Trophoblast cell (in vitro differentiated cells and primary cell): ENCODE measurements at regions not wholly inside any gene's neighbourhood (a gene's known extent, or its start where the extent isn't known, plus 50 kb on each side); places are given as distances from the start of the nearest gene placed in this dataset.

Experiments used
- DNase-seq, 2 donors: peaks; one replicate each; pipeline ENCODE4 v3.0.0-alpha.2; 2016
- H2AFZ ChIP-seq: 2 replicates; pipeline ENCODE4 v1.6.1; 2013; ENCODE audit warnings: low read length, moderate library complexity, mild to moderate bottlenecking; ENCODE audit not compliant: insufficient read depth, poor library complexity
- H2AK5ac ChIP-seq: 2 replicates; pipeline ENCODE4 v1.6.1; 2013; ENCODE audit warnings: mild to moderate bottlenecking, low read length
- H2BK120ac ChIP-seq: 2 replicates; pipeline ENCODE4 v1.6.1; 2013; ENCODE audit warnings: low read length, mild to moderate bottlenecking, moderate library complexity; ENCODE audit not compliant: insufficient read depth, poor library complexity
- H2BK12ac ChIP-seq: 2 replicates; pipeline ENCODE4 v1.6.1; 2013; ENCODE audit warnings: mild to moderate bottlenecking, low read length, moderate library complexity
- H2BK5ac ChIP-seq: 2 replicates; pipeline ENCODE4 v1.6.1; 2013; ENCODE audit warnings: low read length, low read depth, moderate library complexity, mild to moderate bottlenecking; ENCODE audit not compliant: poor library complexity
- H3K14ac ChIP-seq: 2 replicates; pipeline ENCODE4 v1.6.1; 2013; ENCODE audit warnings: mild to moderate bottlenecking, low read length
- H3K18ac ChIP-seq: 2 replicates; pipeline ENCODE4 v1.6.1; 2013; ENCODE audit warnings: mild to moderate bottlenecking, low read length
- H3K23ac ChIP-seq: 2 replicates; pipeline ENCODE4 v1.6.1; 2013; ENCODE audit warnings: low read length
- H3K27ac ChIP-seq: 2 replicates; pipeline ENCODE4 v1.5.1; 2013; ENCODE audit warnings: low read depth, mild to moderate bottlenecking, inconsistent platforms, low read length, moderate library complexity
- H3K27me3 ChIP-seq: 2 replicates; pipeline ENCODE4 v1.6.1; 2013; ENCODE audit warnings: inconsistent platforms, mild to moderate bottlenecking, low read length, moderate library complexity; ENCODE audit not compliant: insufficient read depth
- H3K36me3 ChIP-seq, 2 experiments: 1 replicate in 1 of 2; 2 replicates in 1 of 2; pipeline ENCODE4 v1.6.1; 2013; ENCODE audit warnings: low read length in 2 of 2, mild to moderate bottlenecking in 2 of 2, moderate library complexity in 1 of 2; ENCODE audit not compliant: insufficient read depth in 2 of 2, control insufficient read depth in 1 of 2
- H3K4ac ChIP-seq: 2 replicates; pipeline ENCODE4 v1.6.1; 2013; ENCODE audit warnings: low read depth, mild to moderate bottlenecking, low read length, moderate library complexity
- H3K4me1 ChIP-seq, 2 experiments: 1 replicate in 1 of 2; 2 replicates in 1 of 2; pipeline ENCODE4 v1.6.1; 2013; ENCODE audit warnings: low read length in 2 of 2, mild to moderate bottlenecking in 2 of 2, moderate library complexity in 1 of 2; ENCODE audit not compliant: insufficient read depth in 2 of 2, control insufficient read depth in 1 of 2
- H3K4me2 ChIP-seq: 2 replicates; pipeline ENCODE4 v1.6.1; 2013; ENCODE audit warnings: inconsistent platforms, mild to moderate bottlenecking, low read length, moderate library complexity
- H3K4me3 ChIP-seq: 2 replicates; pipeline ENCODE4 v1.5.1; 2013; ENCODE audit warnings: mild to moderate bottlenecking, low read depth, low read length, inconsistent platforms
- H3K79me1 ChIP-seq: one replicate; pipeline ENCODE4 v1.6.1; 2013; ENCODE audit warnings: low read length
- H3K79me2 ChIP-seq: 2 replicates; pipeline ENCODE4 v1.6.1; 2013; ENCODE audit warnings: low read length, mild to moderate bottlenecking; ENCODE audit not compliant: control insufficient read depth, insufficient read depth, poor library complexity
- H3K9ac ChIP-seq: 2 replicates; pipeline ENCODE4 v1.6.1; 2013; ENCODE audit warnings: mild to moderate bottlenecking, low read length
- H3K9me3 ChIP-seq: 2 replicates; pipeline ENCODE4 v1.6.1; 2013; ENCODE audit warnings: low read depth, mild to moderate bottlenecking, control low read depth, inconsistent platforms, low read length; ENCODE audit not compliant: insufficient read depth
- H4K12ac ChIP-seq: 2 replicates; pipeline ENCODE4 v1.6.1; 2013; ENCODE audit warnings: low read depth, mild to moderate bottlenecking, low read length, moderate library complexity
- H4K8ac ChIP-seq: 2 replicates; pipeline ENCODE4 v1.6.1; 2013; ENCODE audit warnings: low read depth, mild to moderate bottlenecking, low read length, moderate library complexity
- H4K91ac ChIP-seq: one replicate; pipeline ENCODE4 v1.6.1; 2013; ENCODE audit warnings: low read depth, mild to moderate bottlenecking, low read length, moderate library complexity
- WGBS: extraction: QIAGEN DNeasy Blood & Tissue Kit; methylation state at CpG from one replicate; pipeline ENCODE4 v1.1.7; 2013; ENCODE audit warnings: missing lambda C conversion rate; ENCODE audit not compliant: insufficient read length, insufficient coverage; ENCODE audit errors: extremely low coverage; 5-methylcytosine and 5-hydroxymethylcytosine counted together

- H4K91ac ChIP-seq: no peak overlapping the region
- H3K9me3 ChIP-seq: peaks cover 8% of the 10 kb centered on the region
Observed at GRCh38 chr2:121818546-121818945, 63.1 kb downstream of the TSN start.

DNA sequence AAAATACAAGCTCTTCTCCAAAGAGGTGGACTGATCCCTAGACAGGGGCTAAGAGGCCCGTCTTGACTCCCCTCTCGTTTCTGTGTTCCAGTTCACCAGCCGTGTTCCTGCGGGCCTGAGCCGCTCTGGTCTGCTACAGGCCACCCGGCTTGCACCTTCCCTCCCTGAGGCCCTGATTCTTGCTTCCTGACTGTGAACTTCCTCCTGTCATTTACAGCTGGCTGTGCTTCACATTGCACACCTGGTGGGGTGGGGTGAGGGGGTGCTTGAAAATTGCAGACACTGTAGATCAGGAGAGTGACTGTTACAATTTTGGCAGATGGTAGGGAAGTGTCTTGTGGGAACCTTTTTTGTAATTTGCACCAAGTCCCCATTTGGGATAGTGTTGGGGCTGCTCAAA, 64.4 kb downstream of the TSN start:
- WGBS: no CpG with 5 or more reads among the region's 6 CpGs
- no peak overlapping the region for H4K91ac ChIP-seq
- no peak overlapping the region for H3K9ac ChIP-seq
- H4K12ac ChIP-seq: no peak overlapping the region
- H3K79me2 ChIP-seq: no peaks in the 10 kb centered on the region
- no peak overlapping the region for H2AK5ac ChIP-seq
- H2BK120ac ChIP-seq: no peak overlapping the region
- no peak for DNase-seq
- H3K36me3 ChIP-seq: no peaks in the 10 kb centered on the region
- no peak overlapping the region for H2BK5ac ChIP-seq
- H3K4me2 ChIP-seq: no peak overlapping the region
- no peak overlapping the region for H3K18ac ChIP-seq
- H4K8ac ChIP-seq: no peak overlapping the region
- H2BK12ac ChIP-seq: no peak overlapping the region
- H3K14ac ChIP-seq: no peak overlapping the region
- no peak overlapping the region for H3K4ac ChIP-seq
- H3K79me1 ChIP-seq: no peaks in the 10 kb centered on the region
- no peak overlapping the region for H2AFZ ChIP-seq
- no peak overlapping the region for H3K23ac ChIP-seq
- H3K4me3 ChIP-seq: no peak overlapping the region
- H3K9me3 ChIP-seq: peaks cover 8% of the 10 kb centered on the region
- H3K27ac ChIP-seq: no peak overlapping the region
- peaks cover 0 to 2% of the 10 kb centered on the region in 2 experiments for H3K4me1 ChIP-seq
- no peaks in the 10 kb centered on the region for H3K27me3 ChIP-seq

More at GRCh38 chr2:121818546-121818945, 63.1 kb downstream of the TSN start:
- Histone ChIP-seq H2AFZ (no peak overlapping the region), H2BK12ac (no peak overlapping the region), H2AK5ac (no peak overlapping the region), H2BK120ac (no peak overlapping the region), H4K8ac (no peak overlapping the region), H3K4me1 (peaks cover 0 to 2% of the 10 kb centered on the region in 2 experiments), H3K23ac (no peak overlapping the region), H3K79me1 (no peaks in the 10 kb centered on the region), H3K18ac (no peak overlapping the region), H3K27ac (no peak overlapping the region), H4K12ac (no peak overlapping the region), H3K4me3 (no peak overlapping the region), H3K79me2 (no peaks in the 10 kb centered on the region), H3K27me3 (no peaks in the 10 kb centered on the region), H3K14ac (no peak overlapping the region), H3K36me3 (no peaks in the 10 kb centered on the region), H3K4ac (no peak overlapping the region), H3K4me2 (no peak overlapping the region), H3K9ac (no peak overlapping the region), H2BK5ac (no peak overlapping the region)
- DNase-seq: no peak
- no CpG with 5 or more reads among the region's 1 CpG for WGBS

GRCh38 chr2:121821476-121822158, 66.2 kb downstream of the TSN start:
- H3K14ac ChIP-seq: no peak overlapping the region
- no peak overlapping the region for H3K9ac ChIP-seq
- no peak overlapping the region for H4K12ac ChIP-seq
- no peak overlapping the region for H3K27ac ChIP-seq
- H3K4me1 ChIP-seq: peaks cover 0 to 2% of the 10 kb centered on the region in 2 experiments
- no peak overlapping the region for H3K23ac ChIP-seq
- H3K9me3 ChIP-seq: peaks cover 8% of the 10 kb centered on the region
- no peak overlapping the region for H2BK12ac ChIP-seq
- no peaks in the 10 kb centered on the region for H3K36me3 ChIP-seq
- no peaks in the 10 kb centered on the region for H3K27me3 ChIP-seq
- H4K91ac ChIP-seq: no peak overlapping the region
- H3K79me2 ChIP-seq: no peaks in the 10 kb centered on the region
- no peak overlapping the region for H4K8ac ChIP-seq
- no peak overlapping the region for H3K4me3 ChIP-seq
- DNase-seq: no peak
- no peak overlapping the region for H3K18ac ChIP-seq
- H2AK5ac ChIP-seq: no peak overlapping the region
- no peak overlapping the region for H2BK5ac ChIP-seq
- H2BK120ac ChIP-seq: no peak overlapping the region
- no peak overlapping the region for H3K4me2 ChIP-seq
- no peak overlapping the region for H2AFZ ChIP-seq
- no peak overlapping the region for H3K4ac ChIP-seq
- no CpG with 5 or more reads among the region's 6 CpGs for WGBS
- no peaks in the 10 kb centered on the region for H3K79me1 ChIP-seq

- H3K9me3 ChIP-seq: peaks cover 3% of the 10 kb centered on the region
- H3K14ac ChIP-seq: no peak overlapping the region
- no peak overlapping the region for H2AFZ ChIP-seq
- no peak overlapping the region for H4K8ac ChIP-seq
- H4K91ac ChIP-seq: no peak overlapping the region
- no peak overlapping the region for H4K12ac ChIP-seq
- H2BK120ac ChIP-seq: no peak overlapping the region
- H3K4ac ChIP-seq: no peak overlapping the region
- H3K79me1 ChIP-seq: no peaks in the 10 kb centered on the region
- H3K4me1 ChIP-seq: peaks cover 0 to 2% of the 10 kb centered on the region in 2 experiments
- no peak overlapping the region for H2BK12ac ChIP-seq
- no peaks in the 10 kb centered on the region for H3K36me3 ChIP-seq
- no peaks in the 10 kb centered on the region for H3K79me2 ChIP-seq
- no peak for DNase-seq
- no peak overlapping the region for H2BK5ac ChIP-seq
- WGBS: no CpG with 5 or more reads among the region's 4 CpGs
- no peak overlapping the region for H3K4me3 ChIP-seq
- H3K23ac ChIP-seq: no peak overlapping the region
- H3K27ac ChIP-seq: no peak overlapping the region
- no peak overlapping the region for H2AK5ac ChIP-seq
- H3K9ac ChIP-seq: no peak overlapping the region
- no peak overlapping the region for H3K18ac ChIP-seq
- no peak overlapping the region for H3K4me2 ChIP-seq
- H3K27me3 ChIP-seq: no peaks in the 10 kb centered on the region
Observed at GRCh38 chr2:121824264-121824663, 68.8 kb downstream of the TSN start.
